ENCODE measurements at regions not wholly inside any gene's neighbourhood (a gene's known extent, or its start where the extent isn't known, plus 50 kb on each side); places are given as distances from the start of the nearest gene placed in this dataset.
A peak's percentile ranks its signal among the peaks of the same experiment; 100 is the strongest.
"Not testable (repeated sequence)": the region's sequence is repeated elsewhere in the genome, so short reads cannot be mapped to it uniquely, and the experiment has no call there.

- no peak for TF ChIP-seq CTCF (IDR thresholded peaks at IDR 0.05; ENCODE audit: low read depth, low read length, missing control alignments)
- DNase-seq (ENCODE audit: extremely low read depth, low read depth): peak; percentile 50
- H3K4me3 ChIP-seq (replicated peaks; ENCODE audit: low read depth, low read length): no peak overlapping the region
These were observed 219.1 kb downstream of the NDUFS4 start for GRCh38 chr5:53779541-53779981.

DNA sequence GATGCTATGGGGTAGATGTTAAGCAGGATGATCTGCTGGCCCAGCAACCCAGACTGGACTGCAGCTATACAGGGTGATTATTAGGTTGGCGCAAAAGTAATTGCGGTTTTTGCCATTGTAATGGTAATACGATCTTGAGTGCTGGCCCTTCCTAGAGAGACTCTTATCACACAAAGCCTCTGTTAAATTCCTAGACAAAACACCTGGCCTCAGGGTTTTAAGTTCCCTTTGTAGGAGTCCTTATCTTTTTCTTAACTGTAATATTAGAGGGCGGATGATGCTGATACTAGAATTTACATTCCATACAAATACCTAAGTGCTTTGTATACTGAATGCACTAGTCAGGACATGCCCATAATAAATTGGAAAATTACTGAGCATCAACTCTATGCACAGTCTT, 222.2 kb downstream of the NDUFS4 start:
- no peak for DNase-seq (ENCODE audit: extremely low read depth, low read depth)
- TF ChIP-seq CTCF (IDR thresholded peaks at IDR 0.05; ENCODE audit: low read depth, low read length, missing control alignments): no peak
- no peak overlapping the region for H3K4me3 ChIP-seq (replicated peaks; ENCODE audit: low read depth, low read length)

DNA sequence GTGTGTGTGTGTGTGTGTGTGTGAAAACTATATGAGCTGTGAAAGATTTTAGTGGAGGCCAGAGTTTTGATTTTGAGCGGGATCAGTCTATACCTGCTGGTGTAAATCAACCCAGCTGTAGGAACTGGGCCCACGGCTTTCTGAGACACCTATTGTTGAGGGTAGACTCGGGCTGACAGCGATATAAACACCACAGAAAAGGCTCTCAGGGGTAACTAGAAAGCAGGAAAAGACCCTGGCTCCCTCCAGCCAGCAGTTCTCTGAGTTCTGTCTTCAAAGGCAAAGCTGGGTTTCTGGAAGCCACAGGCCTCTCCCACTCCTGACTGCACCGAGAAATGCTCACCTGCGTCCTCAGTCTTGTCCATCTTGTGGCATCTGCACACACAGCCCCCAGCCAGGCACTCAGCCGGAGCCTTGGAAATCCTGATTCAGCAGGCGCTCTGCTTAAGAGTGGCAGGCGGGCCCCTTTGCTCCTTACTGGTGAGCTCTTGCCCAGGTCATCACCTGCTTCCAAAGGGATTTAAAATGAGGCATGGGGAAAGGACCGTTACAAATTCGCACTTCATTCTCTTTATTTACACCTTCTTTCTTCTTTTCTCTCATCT, 223.3 kb downstream of the NDUFS4 start:
- no peak for TF ChIP-seq CTCF (IDR thresholded peaks at IDR 0.05; ENCODE audit: low read depth, low read length, missing control alignments)
- no peak overlapping the region for H3K4me3 ChIP-seq (replicated peaks; ENCODE audit: low read depth, low read length)
- no peak for DNase-seq (ENCODE audit: extremely low read depth, low read depth)

GRCh38 chr5:53784596-53784995, 224.2 kb downstream of the NDUFS4 start:
- no peak for DNase-seq (ENCODE audit: extremely low read depth, low read depth)
- no peak overlapping the region for H3K4me3 ChIP-seq (replicated peaks; ENCODE audit: low read depth, low read length)

GRCh38 chr5:53785924-53786323, 225.5 kb downstream of the NDUFS4 start:
- no peak for TF ChIP-seq CTCF (IDR thresholded peaks at IDR 0.05; ENCODE audit: low read depth, low read length, missing control alignments)
- H3K4me3 ChIP-seq (replicated peaks; ENCODE audit: low read depth, low read length): no peak overlapping the region
- no peak for DNase-seq (ENCODE audit: extremely low read depth, low read depth)

More at GRCh38 chr5:53784596-53784995, 224.2 kb downstream of the NDUFS4 start:
- TF ChIP-seq CTCF (IDR thresholded peaks at IDR 0.05; ENCODE audit: low read depth, low read length, missing control alignments): no peak

- no peak overlapping the region for H3K4me3 ChIP-seq (replicated peaks; ENCODE audit: low read depth, low read length)
- no peak for DNase-seq (ENCODE audit: extremely low read depth, low read depth)
- TF ChIP-seq CTCF (IDR thresholded peaks at IDR 0.05; ENCODE audit: low read depth, low read length, missing control alignments): no peak
These were observed 229.6 kb downstream of the NDUFS4 start for GRCh38 chr5:53790026-53790425.

GRCh38 chr5:53792338-53792737, 231.9 kb downstream of the NDUFS4 start:
- DNase-seq (ENCODE audit: extremely low read depth, low read depth): no peak
- no peak overlapping the region for H3K4me3 ChIP-seq (replicated peaks; ENCODE audit: low read depth, low read length)
- TF ChIP-seq CTCF (IDR thresholded peaks at IDR 0.05; ENCODE audit: low read depth, low read length, missing control alignments): no peak

- H3K4me3 ChIP-seq (replicated peaks; ENCODE audit: low read depth, low read length); DNase-seq (ENCODE audit: extremely low read depth, low read depth): not testable (repeated sequence)
These were observed 239.2 kb downstream of the NDUFS4 start for GRCh38 chr5:53799644-53800043.

- DNase-seq (ENCODE audit: extremely low read depth, low read depth): not testable (repeated sequence)
These were observed 248.0 kb downstream of the NDUFS4 start for GRCh38 chr5:53808392-53808791.

More at GRCh38 chr5:53808392-53808791, 248.0 kb downstream of the NDUFS4 start:
- H3K4me3 ChIP-seq (replicated peaks; ENCODE audit: low read depth, low read length): not testable (repeated sequence)

Measured in HFF-Myc (cell line).